ENCODE measurements at regions not wholly inside any gene's neighbourhood (a gene's known extent, or its start where the extent isn't known, plus 50 kb on each side); places are given as distances from the start of the nearest gene placed in this dataset.

GRCh38 chr2:126973745-126974144 is 75.1 kb downstream of the TEX51 start:
- Histone ChIP-seq H3K36me3 (ENCODE audit: control insufficient read depth, insufficient read depth, low read length) (no peaks in the 10 kb centered on the region), H3K79me2 (ENCODE audit: control insufficient read depth, insufficient read depth, low read length) (no peaks in the 10 kb centered on the region), H3K9ac (ENCODE audit: insufficient read depth, low read length) (no peak overlapping the region), H3K4me3 (replicated peaks in 1 of 4; ENCODE audit: control extremely low read depth in 1 of 4, insufficient read depth in 1 of 4, low read depth in 3 of 4, low read length in 4 of 4) (no peak overlapping the region), H3K27ac (ENCODE audit: insufficient read depth, low read length) (no peak overlapping the region), H3K4me1 (ENCODE audit: control insufficient read depth, extremely low read depth, insufficient read depth, low read length) (no peaks in the 10 kb centered on the region), H4K20me1 (ENCODE audit: control insufficient read depth, extremely low read depth, insufficient read depth, low read length) (no peaks in the 10 kb centered on the region), H2AFZ (ENCODE audit: low read length) (no peak overlapping the region), H3K27me3 (ENCODE audit: control insufficient read depth, insufficient read depth, low read length) (peaks cover 13% of the 10 kb centered on the region), H3K4me2 (ENCODE audit: extremely low read depth, insufficient read depth, low read length) (no peak overlapping the region), H3K9me3 (ENCODE audit: control insufficient read depth, insufficient read depth, low read depth, low read length) (no peaks in the 10 kb centered on the region)
- no peak for DNase-seq (ENCODE audit: low read depth in 2 of 2)
- TF ChIP-seq EZH2 (IDR thresholded peaks at IDR 0.05; ENCODE audit: low read length, missing control alignments): no peak
- no peak for TF ChIP-seq CTCF (conservative IDR thresholded peaks at IDR 0.05 in 1 of 2, IDR thresholded peaks at IDR 0.05 in 1 of 2; ENCODE audit: low read depth in 1 of 2, low read length in 2 of 2)

- Histone ChIP-seq H3K36me3 (ENCODE audit: control insufficient read depth, insufficient read depth, low read length) (no peaks in the 10 kb centered on the region), H2AFZ (ENCODE audit: low read length) (no peak overlapping the region), H3K4me1 (ENCODE audit: control insufficient read depth, extremely low read depth, insufficient read depth, low read length) (no peaks in the 10 kb centered on the region), H3K9ac (ENCODE audit: insufficient read depth, low read length) (no peak overlapping the region), H3K27ac (ENCODE audit: insufficient read depth, low read length) (no peak overlapping the region), H3K9me3 (ENCODE audit: control insufficient read depth, insufficient read depth, low read depth, low read length) (no peaks in the 10 kb centered on the region), H3K4me3 (replicated peaks in 1 of 4; ENCODE audit: control extremely low read depth in 1 of 4, insufficient read depth in 1 of 4, low read depth in 3 of 4, low read length in 4 of 4) (no peak overlapping the region), H3K4me2 (ENCODE audit: extremely low read depth, insufficient read depth, low read length) (no peak overlapping the region), H4K20me1 (ENCODE audit: control insufficient read depth, extremely low read depth, insufficient read depth, low read length) (no peaks in the 10 kb centered on the region), H3K27me3 (ENCODE audit: control insufficient read depth, insufficient read depth, low read length) (peaks cover 11% of the 10 kb centered on the region), H3K79me2 (ENCODE audit: control insufficient read depth, insufficient read depth, low read length) (no peaks in the 10 kb centered on the region)
- no peak for TF ChIP-seq CTCF (conservative IDR thresholded peaks at IDR 0.05 in 1 of 2, IDR thresholded peaks at IDR 0.05 in 1 of 2; ENCODE audit: low read depth in 1 of 2, low read length in 2 of 2)
- TF ChIP-seq EZH2 (IDR thresholded peaks at IDR 0.05; ENCODE audit: low read length, missing control alignments): no peak
- DNase-seq (ENCODE audit: low read depth in 2 of 2): peak in 1 of 2 donors; percentile 5
These were observed 77.3 kb downstream of the TEX51 start for GRCh38 chr2:126975671-126976655.

GRCh38 chr2:126976721-126977328 is 78.1 kb downstream of the TEX51 start:
- TF ChIP-seq CTCF (conservative IDR thresholded peaks at IDR 0.05 in 1 of 2, IDR thresholded peaks at IDR 0.05 in 1 of 2; ENCODE audit: low read depth in 1 of 2, low read length in 2 of 2): no peak
- no peak for TF ChIP-seq EZH2 (IDR thresholded peaks at IDR 0.05; ENCODE audit: low read length, missing control alignments)

More at GRCh38 chr2:126976721-126977328, 78.1 kb downstream of the TEX51 start:
- H3K4me1 ChIP-seq (ENCODE audit: control insufficient read depth, extremely low read depth, insufficient read depth, low read length): no peaks in the 10 kb centered on the region
- DNase-seq (ENCODE audit: low read depth in 2 of 2): no peak
- no peak overlapping the region for H2AFZ ChIP-seq (ENCODE audit: low read length)
- peaks cover 8% of the 10 kb centered on the region for H3K27me3 ChIP-seq (ENCODE audit: control insufficient read depth, insufficient read depth, low read length)
- H3K9me3 ChIP-seq (ENCODE audit: control insufficient read depth, insufficient read depth, low read depth, low read length): no peaks in the 10 kb centered on the region
- H3K9ac ChIP-seq (ENCODE audit: insufficient read depth, low read length): no peak overlapping the region
- H3K4me2 ChIP-seq (ENCODE audit: extremely low read depth, insufficient read depth, low read length): no peak overlapping the region
- no peak overlapping the region for H3K27ac ChIP-seq (ENCODE audit: insufficient read depth, low read length)
- H3K79me2 ChIP-seq (ENCODE audit: control insufficient read depth, insufficient read depth, low read length): no peaks in the 10 kb centered on the region
- H4K20me1 ChIP-seq (ENCODE audit: control insufficient read depth, extremely low read depth, insufficient read depth, low read length): no peaks in the 10 kb centered on the region
- no peak overlapping the region for H3K4me3 ChIP-seq (replicated peaks in 1 of 4; ENCODE audit: control extremely low read depth in 1 of 4, insufficient read depth in 1 of 4, low read depth in 3 of 4, low read length in 4 of 4)
- H3K36me3 ChIP-seq (ENCODE audit: control insufficient read depth, insufficient read depth, low read length): no peaks in the 10 kb centered on the region
